MCF 10A (cell line): ENCODE measurements at regions not wholly inside any gene's neighbourhood (a gene's known extent, or its start where the extent isn't known, plus 50 kb on each side); places are given as distances from the start of the nearest gene placed in this dataset.

Experiments
- BruUV-seq: library from RNA; stranded (reverse); fragments of 400-500 nt; replicated peaks from 2 replicates; lab custom pipeline; 2021; lab: Mats Ljungman, UMichigan
- CTCF ChIA-PET: fragments of 300-600 bp; sonication (Branson Sonifier 250); formaldehyde crosslinking; extraction: SDS; loops from one replicate; lab custom pipeline; 2021; ENCODE audit warnings: antibody characterized with exemption, inconsistent platforms; lab: Yijun Ruan, JAX
- POLR2A ChIA-PET: fragments of 300-600, 350-650 bp; sonication (Branson Sonifier 250); formaldehyde crosslinking; extraction: SDS; loops from one replicate; lab custom pipeline; 2020; ENCODE audit warnings: antibody characterized with exemption, inconsistent platforms; lab: Yijun Ruan, JAX
- DNase-seq: peaks from one replicate; pipeline ENCODE4 v3.0.0-alpha.2; 2018; ENCODE audit not compliant: unreplicated experiment
- H3K27ac Mint-ChIP-seq: one replicate; pipeline ENCODE4 v1.8.0; 2022; ENCODE audit warnings: mild to moderate bottlenecking, low read depth, mixed read lengths; ENCODE audit not compliant: unreplicated experiment
- H3K27me3 Mint-ChIP-seq: one replicate; pipeline ENCODE4 v1.8.0; 2022; ENCODE audit warnings: mixed read lengths; ENCODE audit not compliant: insufficient read depth, unreplicated experiment
- H3K36me3 Mint-ChIP-seq: one replicate; pipeline ENCODE4 v1.8.0; 2022; ENCODE audit warnings: mild to moderate bottlenecking, moderate library complexity, mixed read lengths; ENCODE audit not compliant: insufficient read depth, unreplicated experiment
- H3K4me1 Mint-ChIP-seq: one replicate; pipeline ENCODE4 v1.8.0; 2022; ENCODE audit warnings: mixed read lengths; ENCODE audit not compliant: insufficient read depth, unreplicated experiment
- H3K4me3 Mint-ChIP-seq: one replicate; pipeline ENCODE4 v1.8.0; 2022; ENCODE audit warnings: mild to moderate bottlenecking, moderate library complexity, mixed read lengths; ENCODE audit not compliant: unreplicated experiment
- H3K9me3 Mint-ChIP-seq: one replicate; pipeline ENCODE4 v1.8.0; 2022; ENCODE audit warnings: mixed read lengths; ENCODE audit not compliant: unreplicated experiment
- CTCF ChIP-seq: fragments of 200-600 bp; IDR thresholded peaks from one replicate; pipeline ENCODE4 v1.8.0; 2022; ENCODE audit warnings: antibody characterized with exemption, mild to moderate bottlenecking; ENCODE audit not compliant: unreplicated experiment
- intact Hi-C: fragments of 100-400 bp; cut with micrococcal nuclease; formaldehyde crosslinking; loops from 2 replicates; pipeline ENCODE4 v1.14.1; 2022

DNA sequence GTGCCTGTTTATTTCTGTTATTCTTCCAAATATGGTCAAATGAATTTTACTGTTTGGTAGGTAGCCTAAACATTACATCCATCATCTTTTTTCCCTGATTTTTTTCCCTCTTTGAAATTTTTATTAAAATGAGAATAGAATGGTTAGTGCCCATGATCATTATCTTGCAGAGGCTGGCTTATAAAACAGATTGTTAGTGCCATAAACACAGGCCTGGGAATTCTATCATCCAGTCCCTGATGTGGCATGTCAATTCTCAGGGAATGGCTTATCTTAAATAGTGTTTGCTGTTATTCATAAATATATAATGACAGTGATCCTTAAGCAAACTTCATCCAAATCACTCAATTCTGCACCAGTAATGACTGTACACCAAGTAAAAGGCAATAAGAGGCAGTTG, 207.3 kb downstream of the TUSC7 start:
- Mint-ChIP-seq H3K27ac (no peak overlapping the region), H3K27me3 (peaks cover 81% of the 10 kb centered on the region)
- intact Hi-C loops, result no loop called here

GRCh38 chr3:116920826-116921610, 211.4 kb downstream of the TUSC7 start:
- no peak overlapping the region for H3K4me3 Mint-ChIP-seq
- intact Hi-C loops, result no loop called here
- H3K27ac Mint-ChIP-seq, result no peak overlapping the region
- POLR2A ChIA-PET, result no interaction called here
- no peaks in the 10 kb centered on the region for H3K36me3 Mint-ChIP-seq
- CTCF ChIA-PET, result interaction anchor here (1.1 to 1.6 kb wide), 3 partner anchors 13 to 97 kb away, joined by 3 to 5 read pairs (median 3); no protein-coding TSS in a partner anchor
- no peaks in the 10 kb centered on the region for H3K4me1 Mint-ChIP-seq
- peaks cover 9% of the 10 kb centered on the region for H3K9me3 Mint-ChIP-seq
- BruUV-seq, result no TSS peak
- no peak for TF ChIP-seq CTCF
- H3K27me3 Mint-ChIP-seq, result peaks cover 44% of the 10 kb centered on the region
- DNase-seq, result no peak

More for the DNA sequence above, 207.3 kb downstream of the TUSC7 start:
- ChIA-PET CTCF (interaction anchor here (0.7 kb wide), 1 partner anchor 1996 kb away, joined by 3 read pairs; no protein-coding TSS in a partner anchor), POLR2A (no interaction called here)
- DNase-seq, result no peak
- H3K4me3 Mint-ChIP-seq, result no peak overlapping the region
- H3K4me1 Mint-ChIP-seq, result no peaks in the 10 kb centered on the region
- BruUV-seq, result no TSS peak
- TF ChIP-seq CTCF, result no peak
- H3K36me3 Mint-ChIP-seq, result no peaks in the 10 kb centered on the region
- no peaks in the 10 kb centered on the region for H3K9me3 Mint-ChIP-seq

GRCh38 chr3:116927918-116928317, 218.3 kb downstream of the TUSC7 start:
- POLR2A ChIA-PET, result no interaction called here
- Mint-ChIP-seq H3K27me3 (no peaks in the 10 kb centered on the region), H3K9me3 (peaks cover 9% of the 10 kb centered on the region), H3K4me1 (peaks cover 7% of the 10 kb centered on the region), H3K36me3 (no peaks in the 10 kb centered on the region), H3K27ac (no peak overlapping the region), H3K4me3 (no peak overlapping the region)
- no peak for DNase-seq
- TF ChIP-seq CTCF, result no peak
- BruUV-seq, result no TSS peak
- CTCF ChIA-PET, result no interaction called here
- intact Hi-C loops, result no loop called here

- no peak overlapping the region for H3K4me3 Mint-ChIP-seq
- ChIA-PET POLR2A (no interaction called here), CTCF (interaction anchor here (1.4 kb wide), 1 partner anchor 11 kb away, joined by 5 read pairs; no protein-coding TSS in a partner anchor)
- H3K27ac Mint-ChIP-seq, result no peak overlapping the region
- H3K36me3 Mint-ChIP-seq, result no peaks in the 10 kb centered on the region
- no TSS peak for BruUV-seq
- no peak for DNase-seq
- H3K9me3 Mint-ChIP-seq, result peaks cover 6% of the 10 kb centered on the region
- intact Hi-C loops, result no loop called here
- no peaks in the 10 kb centered on the region for H3K27me3 Mint-ChIP-seq
- H3K4me1 Mint-ChIP-seq, result peaks cover 7% of the 10 kb centered on the region
- no peak for TF ChIP-seq CTCF
Observed at GRCh38 chr3:116929505-116930222, 220.1 kb downstream of the TUSC7 start.
